HepG2 (cell line): ENCODE measurements at regions not wholly inside any gene's neighbourhood (a gene's known extent, or its start where the extent isn't known, plus 50 kb on each side); places are given as distances from the start of the nearest gene placed in this dataset.

Source experiments
- ATAC-seq: fragments of 200-7000 bp; cut with Tn5 transposase; 3 replicates; pipeline ENCODE4 v1.9.1; 2020; ENCODE audit warnings: mild to moderate bottlenecking, moderate library complexity
- BruUV-seq: library from RNA; stranded (reverse); fragments of 400-500 nt; replicated peaks from 2 replicates; lab custom pipeline; 2021; lab: Mats Ljungman, UMichigan
- CTCF ChIA-PET: fragments of 300-600 bp; formaldehyde crosslinking; extraction: SDS; loops from one replicate; lab custom pipeline; 2021; ENCODE audit warnings: low total read pairs, inconsistent platforms, low intra/inter-chr PET ratio; lab: Yijun Ruan, JAX
- POLR2A ChIA-PET: fragments of 350-600 bp; sonication (Branson Sonifier 250); formaldehyde crosslinking; loops from one replicate; lab custom pipeline; 2020; ENCODE audit warnings: antibody characterized with exemption, inconsistent platforms; lab: Yijun Ruan, JAX
- DNase-seq: peaks from one replicate; pipeline ENCODE4 v3.0.0-alpha.2; 2015; ENCODE audit warnings: low spot score
- FAIRE-seq: peaks from 3 replicates; lab custom pipeline; 2011; peaks lifted over from hg19 to GRCh38; lab: Jason Lieb, UNC
- H2AFZ ChIP-seq: one replicate; pipeline ENCODE4 v1.6.1; 2011; ENCODE audit warnings: low read length, inconsistent platforms
- H3K27ac ChIP-seq: fragments of 300-600 bp; 3 replicates; pipeline ENCODE4 v1.8.0; 2011; ENCODE audit warnings: mixed run types, mild to moderate bottlenecking, mixed read lengths, low read length, inconsistent platforms; ENCODE audit not compliant: insufficient read depth; ENCODE audit errors: extremely low read length
- H3K27me3 ChIP-seq, 2 experiments: fragments of 200-600 bp in 1 of 2; 2 replicates in 1 of 2; 3 replicates in 1 of 2; pipeline versions ENCODE4 v1.6.0 to v1.8.0; 2011; ENCODE audit warnings: low read length in 2 of 2, mild to moderate bottlenecking in 2 of 2, moderate library complexity in 2 of 2, inconsistent platforms in 1 of 2; ENCODE audit not compliant: insufficient read depth in 2 of 2, control insufficient read depth in 1 of 2
- H3K36me3 ChIP-seq, 2 experiments: fragments of 200-600 bp in 1 of 2; replicated peaks in 1 of 2; 2 replicates in 1 of 2; 3 replicates in 1 of 2; pipeline versions ENCODE4 v1.5.1 to v1.8.0; 2011; ENCODE audit warnings: low read length in 2 of 2, inconsistent platforms in 1 of 2; ENCODE audit not compliant: insufficient read depth in 2 of 2, control insufficient read depth in 1 of 2
- H3K4me1 ChIP-seq: 2 replicates; pipeline ENCODE4 v1.5.1; 2012; ENCODE audit warnings: low read length, inconsistent platforms; ENCODE audit not compliant: insufficient read depth
- H3K4me2 ChIP-seq: 2 replicates; pipeline ENCODE4 v1.6.0; 2011; ENCODE audit warnings: low read depth, low read length, inconsistent platforms
- H3K4me3 ChIP-seq, 3 experiments: fragments of 200-600 bp in 1 of 3; sonication (generic), shearing (Covaris generic) in 1 of 3; replicated peaks in 1 of 3; 2 replicates each; pipeline ENCODE4 v1.5.1; 2011 to 2016; ENCODE audit warnings: low read length in 3 of 3, inconsistent platforms in 2 of 3, low read depth in 2 of 3, mild to moderate bottlenecking in 2 of 3, control low read depth in 1 of 3, mixed read lengths in 1 of 3; ENCODE audit not compliant: insufficient read depth in 1 of 3
- H3K79me2 ChIP-seq: one replicate; pipeline ENCODE4 v1.6.1; 2011; ENCODE audit warnings: low read length, inconsistent platforms; ENCODE audit not compliant: insufficient read depth
- H3K9ac ChIP-seq: 2 replicates; pipeline ENCODE4 v1.6.0; 2011; ENCODE audit warnings: mild to moderate bottlenecking, low read depth, low read length, inconsistent platforms; ENCODE audit not compliant: insufficient read depth
- H3K9me3 ChIP-seq: 2 replicates; pipeline ENCODE4 v1.5.1; 2012; ENCODE audit warnings: mild to moderate bottlenecking, low read length
- H4K20me1 ChIP-seq: 2 replicates; pipeline ENCODE4 v1.6.0; 2011; ENCODE audit warnings: inconsistent platforms, mild to moderate bottlenecking, low read length, moderate library complexity; ENCODE audit not compliant: insufficient read depth
- HHEX ChIP-seq: IDR thresholded peaks from 2 replicates; pipeline ENCODE4 v1.6.1; 2016; ENCODE audit warnings: control low read depth
- MIER2 ChIP-seq: IDR thresholded peaks from 2 replicates; pipeline ENCODE4 v1.6.1; 2016; ENCODE audit warnings: missing biosample characterization, missing genetic modification reagents
- NRL ChIP-seq: sonication (generic); formaldehyde crosslinking; IDR thresholded peaks from 2 replicates; pipeline ENCODE4 v1.5.0; 2020; ENCODE audit warnings: missing genetic modification reagents, mild to moderate bottlenecking, moderate library complexity, borderline replicate concordance
- REXO4 ChIP-seq: sonication (generic); formaldehyde crosslinking; IDR thresholded peaks from 2 replicates; pipeline ENCODE4 v1.8.0; 2022; ENCODE audit warnings: missing genetic modification reagents, mild to moderate bottlenecking, borderline replicate concordance
- TEAD2 ChIP-seq: sonication (generic); formaldehyde crosslinking; IDR thresholded peaks from 2 replicates; pipeline ENCODE4 v1.9.0; 2021; ENCODE audit warnings: missing genetic modification reagents
- YY1 ChIP-seq: IDR thresholded peaks from 2 replicates; pipeline ENCODE4 v1.6.1; 2011; ENCODE audit warnings: low read length, low read depth, moderate library complexity, mild to moderate bottlenecking; ENCODE audit not compliant: insufficient read depth, insufficient replicate concordance
- ZNF180 ChIP-seq: sonication (generic); formaldehyde crosslinking; IDR thresholded peaks from 2 replicates; pipeline ENCODE4 v1.4.0; 2020; ENCODE audit warnings: low read depth, missing genetic modification reagents, borderline replicate concordance
- ZNF20 ChIP-seq: sonication (generic); formaldehyde crosslinking; IDR thresholded peaks from 2 replicates; pipeline ENCODE4 v1.4.0; 2020; ENCODE audit warnings: mild to moderate bottlenecking, moderate library complexity, missing genetic modification reagents
- WGBS: methylation state at CpG from one replicate; pipeline ENCODE4 v1.1.6; 2017; ENCODE audit warnings: low lambda C conversion rate; 5-methylcytosine and 5-hydroxymethylcytosine counted together
- in situ Hi-C: cut with HindIII; loops from 2 replicates; pipeline ENCODE4 v1.10.0; 2017; ENCODE audit warnings: low pct_unique_long_range_greater_than_20kb; ENCODE audit not compliant: extremely low pct_ligation_motif_present
- intact Hi-C: fragments of 100-400 bp; cut with micrococcal nuclease; formaldehyde crosslinking; loops from one replicate; pipeline ENCODE4 v1.10.0; 2022; ENCODE audit not compliant: unreplicated experiment

- no peak overlapping the region for H3K27ac ChIP-seq
- peak; percentile 47; the same call in 2 of the 3 replicates for ATAC-seq
- H3K36me3 ChIP-seq, result no peaks in the 10 kb centered on the region
- no peak for TF ChIP-seq ZNF20 (CRISPR knock-in tag)
- no peak for TF ChIP-seq NRL (CRISPR knock-in tag)
- TF ChIP-seq MIER2 (CRISPR knock-in tag), result no peak
- TF ChIP-seq REXO4 (CRISPR knock-in tag), result no peak
- no peak for TF ChIP-seq ZNF180 (CRISPR knock-in tag)
- TF ChIP-seq HHEX (CRISPR knock-in tag), result no peak
- TF ChIP-seq TEAD2 (CRISPR knock-in tag), result no peak
- TF ChIP-seq YY1, result no peak
- no peak overlapping the region for H3K9ac ChIP-seq
- intact Hi-C loops, result no loop called here
- peak; percentile 23 for DNase-seq
- 51% methylated on average over 7 of the region's 7 CpGs for WGBS
- H3K27me3 ChIP-seq, result peaks cover 3 to 27% of the 10 kb centered on the region in 2 experiments; a peak in 2 of 5 replicates
- ChIA-PET CTCF (no interaction called here), POLR2A (no interaction called here)
- no peak overlapping the region; the same call in 1 of the 2 replicates for H3K4me2 ChIP-seq
- no TSS peak for BruUV-seq
- H3K9me3 ChIP-seq, result no peaks in the 10 kb centered on the region
- FAIRE-seq, result no peak
- in situ Hi-C loops, result loop anchor here (25.0 kb wide), 1 partner anchor 1251 kb away; no protein-coding TSS in a partner anchor
- no peak overlapping the region for H2AFZ ChIP-seq
- no peaks in the 10 kb centered on the region for H4K20me1 ChIP-seq
- no peak overlapping the region for H3K4me3 ChIP-seq
- no peaks in the 10 kb centered on the region for H3K79me2 ChIP-seq
- H3K4me1 ChIP-seq, result peaks cover 29% of the 10 kb centered on the region
Observed at GRCh38 chr6:44661221-44662008, 273.9 kb downstream of the CDC5L start.
